Endothelial cell of umbilical vein (primary cell): ENCODE measurements at regions not wholly inside any gene's neighbourhood (a gene's known extent, or its start where the extent isn't known, plus 50 kb on each side); places are given as distances from the start of the nearest gene placed in this dataset.
"Not testable (repeated sequence)": the region's sequence is repeated elsewhere in the genome, so short reads cannot be mapped to it uniquely, and the experiment has no call there.

Experiments
- BruUV-seq: library from RNA; stranded (reverse); fragments of 400-500 nt; replicated peaks from 2 replicates; lab custom pipeline; 2021; lab: Mats Ljungman, UMichigan
- CTCF ChIA-PET: fragments of 300-600, 350-600 bp; sonication (Branson Sonifier 250); formaldehyde crosslinking; loops from one replicate; lab custom pipeline; 2021; ENCODE audit warnings: antibody characterized with exemption, inconsistent platforms; lab: Charles Lee
- POLR2A ChIA-PET: fragments of 300-600, 350-600 bp; sonication (Branson Sonifier 250); formaldehyde crosslinking; loops from one replicate; lab custom pipeline; 2021; ENCODE audit warnings: antibody characterized with exemption, inconsistent platforms; lab: Charles Lee
- DNase-seq: peaks from one replicate; pipeline ENCODE4 v3.0.0-alpha.2; 2011; ENCODE audit warnings: low read depth, low spot score
- FAIRE-seq: peaks from 2 replicates; lab custom pipeline; 2011; peaks lifted over from hg19 to GRCh38; lab: Jason Lieb, UNC
- H2AFZ ChIP-seq: 2 replicates; pipeline ENCODE4 v1.6.0; 2012; ENCODE audit warnings: low read depth, low read length, control low read depth, inconsistent platforms
- H3K27ac ChIP-seq: 2 replicates; pipeline ENCODE4 v1.5.1; 2011; ENCODE audit warnings: low read depth, mild to moderate bottlenecking, control low read depth, low read length, moderate library complexity; ENCODE audit not compliant: insufficient read depth
- H3K27me3 ChIP-seq, 2 experiments: 2 replicates each; pipeline versions ENCODE4 v1.6.0 to v1.6.1; 2011; ENCODE audit warnings: low read length in 2 of 2, mixed read lengths in 1 of 2; ENCODE audit not compliant: control insufficient read depth in 2 of 2, insufficient read depth in 2 of 2
- H3K36me3 ChIP-seq, 2 experiments: 2 replicates in 1 of 2; 3 replicates in 1 of 2; pipeline ENCODE4 v1.5.1; 2011; ENCODE audit warnings: low read length in 2 of 2, mild to moderate bottlenecking in 1 of 2, moderate library complexity in 1 of 2; ENCODE audit not compliant: control insufficient read depth in 2 of 2, insufficient read depth in 2 of 2; ENCODE audit errors: extremely low read depth in 1 of 2
- H3K4me1 ChIP-seq: 3 replicates; pipeline ENCODE4 v1.5.1; 2011; ENCODE audit warnings: mild to moderate bottlenecking, low read length; ENCODE audit not compliant: control insufficient read depth, insufficient read depth; ENCODE audit errors: extremely low read depth
- H3K4me2 ChIP-seq: 2 replicates; pipeline ENCODE4 v1.6.1; 2011; ENCODE audit warnings: low read length, control low read depth, mixed read lengths; ENCODE audit not compliant: insufficient read depth
- H3K4me3 ChIP-seq, 3 experiments: fragments of 200-600 bp in 1 of 3; sonication (generic), shearing (Covaris generic) in 1 of 3; replicated peaks in 1 of 3; 2 replicates each; pipeline ENCODE4 v1.5.1; 2011 to 2016; ENCODE audit warnings: control low read depth in 3 of 3, low read length in 3 of 3, mild to moderate bottlenecking in 2 of 3, inconsistent platforms in 1 of 3, low read depth in 1 of 3, moderate library complexity in 1 of 3; ENCODE audit not compliant: insufficient read depth in 1 of 3
- H3K79me2 ChIP-seq: 2 replicates; pipeline ENCODE4 v1.6.0; 2012; ENCODE audit warnings: low read length, inconsistent platforms; ENCODE audit not compliant: control insufficient read depth, insufficient read depth
- H3K9ac ChIP-seq: replicated peaks from 2 replicates; pipeline ENCODE3; 2011; ENCODE audit warnings: low read length, control low read depth; ENCODE audit not compliant: insufficient read depth; ENCODE audit errors: extremely low read depth
- H3K9me1 ChIP-seq: replicated peaks from 3 replicates; pipeline ENCODE4 v1.6.0; 2011; ENCODE audit warnings: mild to moderate bottlenecking, low read length; ENCODE audit not compliant: control insufficient read depth, insufficient read depth; ENCODE audit errors: extremely low read depth
- H3K9me3 ChIP-seq: replicated peaks from 2 replicates; pipeline ENCODE4 v1.5.1; 2012; ENCODE audit warnings: low read length, inconsistent platforms; ENCODE audit not compliant: control insufficient read depth, insufficient read depth
- H4K20me1 ChIP-seq: replicated peaks from 2 replicates; pipeline ENCODE3; 2011; ENCODE audit warnings: mild to moderate bottlenecking, low read length; ENCODE audit not compliant: control insufficient read depth, insufficient read depth; ENCODE audit errors: extremely low read depth
- dilution Hi-C: fragments of 300-500 bp; cut with MboI; formaldehyde crosslinking; loops from one replicate; pipeline ENCODE4 v1.15.0; 2019; ENCODE audit warnings: low sequenced_read_pairs; ENCODE audit not compliant: extremely low pct_ligation_motif_present
- intact Hi-C: fragments of 100-400 bp; cut with micrococcal nuclease; formaldehyde crosslinking; loops from one replicate; pipeline ENCODE4 v1.10.0; 2022

GRCh38 chr7:150077543-150077942, 203.8 kb downstream of the ATP6V0E2 start:
- H3K4me3 ChIP-seq, BruUV-seq, POLR2A ChIA-PET, H3K9ac ChIP-seq, intact Hi-C loops, H3K9me3 ChIP-seq, H3K27me3 ChIP-seq, dilution Hi-C loops, H3K79me2 ChIP-seq, H2AFZ ChIP-seq, H3K36me3 ChIP-seq, FAIRE-seq, H4K20me1 ChIP-seq, H3K27ac ChIP-seq, DNase-seq, CTCF ChIA-PET, H3K9me1 ChIP-seq, H3K4me2 ChIP-seq, H3K4me1 ChIP-seq: not testable (repeated sequence)

GRCh38 chr7:150081865-150082264, 208.1 kb downstream of the ATP6V0E2 start:
- FAIRE-seq, result peak; percentile 63
- H3K27me3 ChIP-seq, intact Hi-C loops, BruUV-seq, H3K79me2 ChIP-seq, CTCF ChIA-PET, DNase-seq, H3K27ac ChIP-seq, H3K4me3 ChIP-seq, H3K36me3 ChIP-seq, POLR2A ChIA-PET, H3K9ac ChIP-seq, H3K9me3 ChIP-seq, H3K4me1 ChIP-seq, H4K20me1 ChIP-seq, H3K9me1 ChIP-seq, H2AFZ ChIP-seq, H3K4me2 ChIP-seq, dilution Hi-C loops: not testable (repeated sequence)

- H3K4me1 ChIP-seq, POLR2A ChIA-PET, H3K9me1 ChIP-seq, DNase-seq, FAIRE-seq, H3K27ac ChIP-seq, H3K79me2 ChIP-seq, H3K9me3 ChIP-seq, H3K9ac ChIP-seq, CTCF ChIA-PET, H3K4me3 ChIP-seq, H3K36me3 ChIP-seq, intact Hi-C loops, BruUV-seq, H3K27me3 ChIP-seq, H2AFZ ChIP-seq, dilution Hi-C loops, H4K20me1 ChIP-seq, H3K4me2 ChIP-seq: not testable (repeated sequence)
Measured at GRCh38 chr7:150084724-150085123, 211.0 kb downstream of the ATP6V0E2 start.

GRCh38 chr7:150087478-150087877, 213.7 kb downstream of the ATP6V0E2 start:
- H3K9me1 ChIP-seq, intact Hi-C loops, FAIRE-seq, H4K20me1 ChIP-seq, CTCF ChIA-PET, H3K79me2 ChIP-seq, H2AFZ ChIP-seq, H3K9me3 ChIP-seq, H3K27me3 ChIP-seq, H3K27ac ChIP-seq, BruUV-seq, H3K4me3 ChIP-seq, H3K4me2 ChIP-seq, DNase-seq, dilution Hi-C loops, H3K9ac ChIP-seq, H3K36me3 ChIP-seq, H3K4me1 ChIP-seq, POLR2A ChIA-PET: not testable (repeated sequence)
